Activated naive CD4-positive, alpha-beta T cell (primary cell): ENCODE measurements at regions not wholly inside any gene's neighbourhood (a gene's known extent, or its start where the extent isn't known, plus 50 kb on each side); places are given as distances from the start of the nearest gene placed in this dataset.
"Not testable (repeated sequence)": the region's sequence is repeated elsewhere in the genome, so short reads cannot be mapped to it uniquely, and the experiment has no call there.

Experiments used
- DNase-seq, 4 experiments: peaks; one replicate each; lab custom pipeline; 2025; lab: John Stamatoyannopoulos, UW

GRCh38 chr3:109995377-109995776 is 658.0 kb upstream of the DPPA4 start:
- no peak for DNase-seq

DNA sequence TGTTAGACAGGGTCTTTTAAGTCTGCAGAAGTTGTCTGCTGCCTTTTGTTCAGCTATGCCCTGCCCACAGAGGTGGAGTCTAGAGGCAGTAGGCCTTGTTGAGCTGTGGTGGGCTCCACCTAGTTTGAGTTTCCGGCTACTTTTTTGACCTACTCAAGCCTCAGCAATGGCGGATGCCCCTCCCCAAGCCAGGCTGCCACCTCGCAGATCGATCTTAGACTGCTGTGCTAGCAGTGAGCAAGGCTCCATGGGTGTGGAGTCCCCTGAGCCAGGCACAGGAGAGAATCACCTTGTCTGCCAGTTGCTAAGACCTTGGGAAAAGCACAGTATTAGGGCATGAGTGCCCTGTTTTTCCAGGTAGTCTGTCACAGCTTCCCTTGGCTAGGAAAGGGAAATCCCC is 664.6 kb upstream of the DPPA4 start:
- DNase-seq = not testable (repeated sequence)

GRCh38 chr3:110006913-110007312 is 669.6 kb upstream of the DPPA4 start:
- no peak for DNase-seq

DNA sequence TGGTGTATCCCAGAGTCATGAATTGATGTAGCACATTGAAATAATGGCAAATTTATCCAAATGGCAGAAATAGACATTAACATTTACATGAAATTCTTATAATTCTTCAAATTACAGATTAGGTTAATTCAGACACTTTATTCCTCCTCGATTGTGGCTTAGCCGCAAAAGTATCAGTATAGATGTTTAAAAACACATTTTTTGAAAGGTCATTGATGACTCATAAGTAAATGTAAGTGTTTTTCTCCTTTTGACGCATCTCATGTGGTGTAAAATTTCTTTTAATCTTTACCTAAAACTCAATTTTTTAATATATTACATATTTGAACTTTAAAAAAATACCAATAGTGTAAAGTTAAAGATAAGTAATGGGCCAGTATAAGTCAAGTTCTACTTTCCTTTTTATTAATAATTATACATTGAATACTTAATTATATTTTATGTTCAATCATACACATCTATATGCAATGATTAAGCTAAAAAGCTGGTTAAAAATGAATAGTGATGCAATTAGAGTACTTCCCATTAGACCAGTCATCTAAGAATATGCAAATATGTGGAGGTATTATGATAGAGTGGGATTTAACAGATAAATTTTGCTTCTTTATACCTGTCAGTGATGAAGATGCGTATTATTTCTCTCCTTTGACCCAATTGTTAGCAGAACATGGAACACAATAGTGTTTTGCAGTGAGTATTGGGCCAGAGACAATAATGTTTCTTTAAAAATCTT is 678.1 kb upstream of the DPPA4 start:
- no peak for DNase-seq

- DNase-seq = no peak
These were observed 679.0 kb upstream of the DPPA4 start for GRCh38 chr3:110016235-110016815.

- no peak for DNase-seq
These were observed 680.0 kb upstream of the DPPA4 start for GRCh38 chr3:110017304-110017703.

- no peak for DNase-seq
These were observed 684.3 kb upstream of the DPPA4 start for GRCh38 chr3:110021659-110022058.

- DNase-seq = not testable (repeated sequence)
These were observed 685.7 kb upstream of the DPPA4 start for GRCh38 chr3:110023022-110023421.

- no peak for DNase-seq
These were observed 689.1 kb upstream of the DPPA4 start for GRCh38 chr3:110026421-110026820.

GRCh38 chr3:110027446-110028080 is 690.2 kb upstream of the DPPA4 start:
- no peak for DNase-seq

GRCh38 chr3:110031975-110032374 is 694.6 kb upstream of the DPPA4 start:
- DNase-seq = no peak

- DNase-seq = no peak
These were observed 722.1 kb upstream of the DPPA4 start for GRCh38 chr3:110059431-110059830.

GRCh38 chr3:110062716-110063115 is 725.4 kb upstream of the DPPA4 start:
- no peak for DNase-seq

- DNase-seq = no peak
These were observed 725.8 kb upstream of the DPPA4 start for GRCh38 chr3:110063178-110063577.

- DNase-seq = no peak
These were observed 728.9 kb upstream of the DPPA4 start for GRCh38 chr3:110066206-110066605.

- DNase-seq = no peak
These were observed 730.2 kb upstream of the DPPA4 start for GRCh38 chr3:110067527-110067926.

- DNase-seq = no peak
These were observed 732.4 kb upstream of the DPPA4 start for GRCh38 chr3:110069761-110070160.

DNA sequence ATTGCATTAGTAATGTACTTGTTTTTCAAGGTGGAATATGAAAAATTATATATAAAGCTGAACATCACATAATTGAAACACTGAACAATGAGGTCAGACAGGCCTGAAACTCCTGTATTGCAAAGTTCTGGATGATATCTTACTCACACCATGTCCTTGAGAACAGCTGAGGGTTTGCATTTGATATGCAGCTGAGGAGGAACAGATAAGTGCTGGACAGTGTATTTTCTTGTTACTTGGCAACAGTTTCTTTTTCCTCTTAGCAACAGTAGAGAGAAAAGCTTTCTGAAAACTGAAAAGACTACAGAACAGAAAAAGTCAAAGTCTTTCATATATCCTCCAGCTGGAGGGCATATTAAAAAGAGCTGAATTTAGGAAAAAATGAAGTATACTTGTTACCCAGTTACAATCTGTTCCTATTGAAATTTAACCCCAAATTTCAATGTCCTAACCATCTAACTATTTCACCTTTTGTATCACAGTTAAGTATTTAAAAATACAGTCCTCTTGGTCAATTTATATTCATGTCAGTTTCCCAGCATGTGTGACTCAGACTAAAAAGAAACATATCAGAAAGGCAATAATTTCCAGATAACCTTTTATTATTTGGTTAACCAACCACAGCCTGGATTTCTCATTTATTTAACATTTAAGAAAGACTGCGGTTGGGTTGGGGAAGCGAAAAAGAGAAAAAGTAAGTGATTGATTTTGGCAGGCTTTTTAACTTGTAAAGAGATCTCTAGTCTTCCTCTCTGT is 733.0 kb upstream of the DPPA4 start:
- no peak for DNase-seq

DNA sequence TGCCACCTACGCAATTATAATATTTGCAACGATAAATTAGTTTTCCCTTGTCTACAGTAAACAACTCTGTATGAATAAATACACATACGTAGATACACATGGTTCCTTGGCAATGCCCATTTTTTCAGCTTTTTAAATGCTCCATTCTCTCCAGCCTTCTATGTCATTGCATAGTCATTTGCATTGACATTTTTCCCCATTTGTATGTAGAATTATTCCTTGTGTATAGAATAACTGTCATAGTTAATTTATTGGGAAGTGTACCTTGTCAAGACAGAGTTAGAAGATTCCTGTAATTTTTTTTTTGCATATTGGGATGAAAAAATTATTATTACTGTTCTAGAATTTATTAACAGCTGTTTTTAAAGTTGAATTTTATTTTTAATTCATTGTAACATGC is 736.7 kb upstream of the DPPA4 start:
- no peak for DNase-seq

- no peak for DNase-seq
These were observed 739.7 kb upstream of the DPPA4 start for GRCh38 chr3:110077093-110077492.

DNA sequence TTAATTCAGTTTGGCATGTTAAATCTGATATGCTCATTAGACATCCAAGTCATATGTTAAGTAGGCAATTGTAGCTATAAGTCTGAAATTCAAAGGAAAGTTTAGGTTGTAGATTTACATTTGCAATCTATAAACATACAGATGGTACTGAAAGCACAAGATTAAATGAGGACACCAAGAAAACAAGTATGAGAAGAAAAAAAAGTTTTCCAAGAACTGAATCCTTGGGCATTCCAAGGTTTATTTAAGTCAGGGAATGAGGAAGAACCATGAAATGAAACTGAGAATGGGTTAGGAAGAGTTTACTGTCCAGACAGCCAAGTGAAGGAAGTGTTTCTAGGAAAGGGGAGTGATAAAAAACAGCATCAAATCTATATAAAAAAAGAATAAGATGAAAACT is 756.1 kb upstream of the DPPA4 start:
- DNase-seq = no peak

GRCh38 chr3:110093812-110094401 is 756.6 kb upstream of the DPPA4 start:
- no peak for DNase-seq
